Small intestine (tissue), 7 donors: ENCODE measurements at regions not wholly inside any gene's neighbourhood (a gene's known extent, or its start where the extent isn't known, plus 50 kb on each side); places are given as distances from the start of the nearest gene placed in this dataset.
"Not testable (repeated sequence)": the region's sequence is repeated elsewhere in the genome, so short reads cannot be mapped to it uniquely, and the experiment has no call there.

Experiments
- DNase-seq, 2 donors: peaks; one replicate each; pipeline versions ENCODE4 v3.0.0 to v3.0.0-alpha.2; 2013
- FAIRE-seq: peaks from 2 replicates; lab custom pipeline; 2012; peaks lifted over from hg19 to GRCh38; lab: Jason Lieb, UNC
- H3K27ac ChIP-seq, 3 donors: one replicate each; pipeline ENCODE4 v1.5.1; 2013; ENCODE audit warnings: low read length in 2 of 3, mild to moderate bottlenecking in 2 of 3, control low read depth in 1 of 3, inconsistent platforms in 1 of 3, low read depth in 1 of 3, moderate library complexity in 1 of 3
- H3K27me3 ChIP-seq, 3 donors: one replicate each; pipeline ENCODE4 v1.6.1; 2013; ENCODE audit warnings: low read length in 3 of 3, inconsistent platforms in 1 of 3; ENCODE audit not compliant: control insufficient read depth in 3 of 3, insufficient read depth in 3 of 3
- H3K36me3 ChIP-seq, 3 donors: one replicate each; pipeline ENCODE4 v1.6.1; 2013; ENCODE audit warnings: low read length in 3 of 3, inconsistent platforms in 1 of 3, low read depth in 1 of 3, mild to moderate bottlenecking in 1 of 3, moderate library complexity in 1 of 3; ENCODE audit not compliant: control insufficient read depth in 3 of 3, insufficient read depth in 2 of 3
- H3K4me1 ChIP-seq, 3 donors: one replicate each; pipeline ENCODE4 v1.6.1; 2013; ENCODE audit warnings: low read length in 2 of 3, inconsistent platforms in 1 of 3, low read depth in 1 of 3, mild to moderate bottlenecking in 1 of 3, moderate library complexity in 1 of 3; ENCODE audit not compliant: control insufficient read depth in 3 of 3, insufficient read depth in 2 of 3
- H3K4me3 ChIP-seq, 3 donors: one replicate each; pipeline ENCODE4 v1.5.1; 2013; ENCODE audit warnings: low read length in 3 of 3, control low read depth in 1 of 3, inconsistent platforms in 1 of 3, low read depth in 1 of 3, mild to moderate bottlenecking in 1 of 3, moderate library complexity in 1 of 3
- H3K9me3 ChIP-seq, 2 donors: one replicate each; pipeline ENCODE4 v1.6.1; 2013; ENCODE audit warnings: low read depth in 1 of 2, low read length in 1 of 2; ENCODE audit not compliant: control insufficient read depth in 2 of 2, insufficient read depth in 1 of 2
- WGBS, 3 donors: extraction: QIAGEN DNeasy Blood & Tissue Kit; methylation state at CpG; one replicate each; pipeline ENCODE4 v1.1.7; 2013; 5-methylcytosine and 5-hydroxymethylcytosine counted together
- donor health status: healthy with polysubstance abuse.
- donor health status: control.
- donor health status: control.
- donor health status: Bipolar disorder and iron deficiency.
- donor health status: healthy.

DNA sequence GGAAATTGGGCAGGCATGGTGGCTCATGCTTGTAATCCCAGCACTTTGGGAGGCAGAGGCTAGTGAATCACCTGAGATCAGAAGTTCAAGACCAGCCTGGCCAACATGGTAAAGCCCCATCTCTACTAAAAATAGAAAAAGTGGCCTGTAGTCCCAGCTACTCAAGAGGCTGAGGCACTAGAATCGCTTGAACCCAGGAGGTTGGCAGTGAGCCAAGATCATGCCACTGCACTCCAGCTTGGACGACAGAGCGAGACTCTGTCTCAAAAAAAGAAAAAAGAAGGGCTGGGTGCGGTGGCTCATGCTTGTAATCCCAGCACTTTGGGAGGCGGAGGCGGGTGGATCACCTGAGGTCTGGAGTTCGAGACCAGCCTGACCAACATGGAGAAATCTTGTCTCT, 60.2 kb upstream of the IFNLR1 start:
- DNase-seq, H3K27ac ChIP-seq, FAIRE-seq, H3K36me3 ChIP-seq, H3K9me3 ChIP-seq, H3K27me3 ChIP-seq, H3K4me3 ChIP-seq, H3K4me1 ChIP-seq: not testable (repeated sequence)
- 89 to 90% (median 89%) methylated on average over 7 of the region's 7 CpGs for WGBS, 3 donors

DNA sequence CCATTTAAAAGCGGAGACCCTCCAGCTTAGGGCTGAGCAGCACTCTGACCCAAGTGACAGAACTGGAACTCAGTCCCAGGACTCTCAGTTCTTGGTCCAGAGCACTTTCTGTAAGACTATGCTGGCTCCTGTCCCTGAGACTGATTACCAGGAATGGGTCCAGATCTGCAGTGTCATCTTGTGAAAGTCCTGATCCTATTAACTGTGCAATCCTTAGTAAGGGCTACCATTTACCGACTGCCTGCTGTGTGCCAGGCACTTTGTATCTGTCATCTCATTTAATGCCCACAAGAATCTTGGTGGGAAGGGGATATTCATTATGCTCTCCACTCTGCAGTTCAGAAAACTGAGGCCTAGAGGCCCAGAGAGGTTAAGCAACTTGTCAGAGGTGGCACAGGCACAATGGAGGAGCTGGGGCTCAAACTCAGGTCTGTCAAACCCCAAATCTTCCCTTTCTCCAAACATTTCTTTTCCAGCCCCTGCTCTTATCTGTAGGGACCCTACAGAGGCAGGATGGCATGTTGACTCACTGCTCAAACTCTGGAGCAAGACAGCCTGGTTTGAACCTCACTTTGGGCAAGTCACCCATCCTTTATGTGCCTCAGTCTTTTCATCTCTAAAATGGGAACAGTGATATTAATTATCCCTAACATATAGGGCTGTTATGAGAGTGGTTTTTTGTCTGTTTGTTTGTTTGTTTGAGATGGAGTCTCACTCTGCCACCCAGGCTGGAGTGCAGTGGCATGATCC, 57.6 kb upstream of the IFNLR1 start:
- Histone ChIP-seq H3K27ac (no peak overlapping the region), H3K36me3 (no peaks in the 10 kb centered on the region), H3K4me3 (no peak overlapping the region), H3K4me1 (no peaks in the 10 kb centered on the region), H3K9me3 (no peaks in the 10 kb centered on the region), H3K27me3 (peaks cover 0 to 4% (median 0%) of the 10 kb centered on the region in 3 donors)
- 62 to 86% (median 68%) methylated on average over 2 of the region's 2 CpGs for whole genome bisulfite sequencing, 3 donors
- no peak for DNase-seq
- FAIRE-seq: no peak

DNA sequence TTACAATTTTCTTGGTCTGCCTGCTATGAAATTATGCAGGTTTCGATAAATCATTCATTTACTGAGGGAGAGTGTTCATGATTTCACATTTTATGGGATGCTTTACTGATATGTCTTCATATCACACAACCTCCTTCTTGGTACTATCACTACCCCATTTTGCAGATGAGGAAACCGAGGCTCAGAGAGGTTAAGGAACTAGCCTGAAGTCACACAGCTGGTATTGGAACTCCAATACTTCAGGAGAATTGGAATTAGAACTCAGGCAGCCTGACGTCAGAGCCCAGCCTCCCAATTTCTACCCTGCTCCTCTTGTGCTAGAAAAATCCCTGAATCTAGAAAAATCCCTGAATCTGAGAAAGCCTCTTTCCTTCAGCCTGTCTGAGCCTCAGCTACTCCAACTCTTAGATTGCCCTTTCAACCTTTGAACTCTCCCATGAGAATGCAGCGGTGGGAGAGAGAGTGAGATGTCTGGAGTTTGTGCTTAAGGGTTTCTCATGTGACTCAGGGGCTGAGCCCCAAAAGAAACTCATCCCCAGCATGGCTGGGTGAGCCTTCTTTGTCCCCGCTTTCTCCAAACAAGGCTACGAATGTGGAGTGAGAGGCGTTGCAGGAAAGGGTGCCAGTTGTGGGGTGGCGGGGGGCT, 50.8 kb upstream of the IFNLR1 start:
- DNase-seq (peak; percentile 51 to 72), FAIRE-seq (no peak)
- peaks cover 4 to 26% (median 8%) of the 10 kb centered on the region in 3 donors for H3K4me1 ChIP-seq
- no peak overlapping the region for H3K4me3 ChIP-seq
- no peak overlapping the region for H3K27ac ChIP-seq
- peaks cover 0 to 2% (median 0%) of the 10 kb centered on the region in 3 donors for H3K27me3 ChIP-seq
- no peaks in the 10 kb centered on the region for H3K36me3 ChIP-seq
- 65 to 78% (median 75%) methylated on average over 8 of the region's 8 CpGs for WGBS, 3 donors
- H3K9me3 ChIP-seq: no peaks in the 10 kb centered on the region

DNA sequence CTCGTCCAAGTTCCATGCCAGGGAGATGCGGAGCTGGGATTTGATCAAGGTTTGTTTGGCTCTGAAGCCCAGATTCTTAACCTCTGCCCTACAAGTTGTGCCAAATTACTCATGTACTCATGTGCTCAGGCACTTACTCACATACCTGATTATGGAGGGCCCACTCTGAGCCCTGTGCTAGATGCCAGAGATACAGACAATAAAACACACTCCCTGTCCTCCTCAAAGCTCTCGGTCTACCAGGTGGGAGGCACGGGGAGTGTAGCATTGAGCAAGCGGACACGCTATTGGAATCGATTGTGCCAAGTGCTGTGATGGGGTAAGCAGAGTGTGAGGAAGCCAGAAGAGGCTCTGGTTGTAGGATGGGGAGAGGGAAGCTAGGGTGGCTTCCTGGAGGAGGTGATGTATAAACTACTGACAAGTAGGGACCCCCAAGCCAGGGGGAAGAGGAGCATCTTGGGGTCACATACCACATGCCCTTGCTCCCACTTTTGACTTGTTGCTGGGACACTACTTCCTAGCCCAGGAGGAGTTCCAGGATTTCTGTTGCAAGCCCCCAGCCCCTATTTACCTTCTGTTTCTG, 49.8 kb upstream of the IFNLR1 start:
- H3K36me3 ChIP-seq: no peaks in the 10 kb centered on the region

More for the DNA sequence above, 49.8 kb upstream of the IFNLR1 start:
- peaks cover 0 to 2% (median 0%) of the 10 kb centered on the region in 3 donors for H3K27me3 ChIP-seq
- peak overlapping the region in 1 of 3 donors; percentile 36 for H3K27ac ChIP-seq
- H3K9me3 ChIP-seq: no peaks in the 10 kb centered on the region
- H3K4me3 ChIP-seq: no peak overlapping the region
- no peak for FAIRE-seq
- peak; percentile 68 to 84 for DNase-seq
- H3K4me1 ChIP-seq: peaks cover 4 to 26% (median 8%) of the 10 kb centered on the region in 3 donors
- WGBS, 3 donors: 16 to 58% (median 42%) methylated on average over 7 of the region's 7 CpGs
